Activated CD4-positive, alpha-beta T cell treated with anti-CD3 and anti-CD28 coated beads for 36 hours (primary cell): ENCODE measurements at regions not wholly inside any gene's neighbourhood (a gene's known extent, or its start where the extent isn't known, plus 50 kb on each side); places are given as distances from the start of the nearest gene placed in this dataset.
A peak's percentile ranks its signal among the peaks of the same experiment; 100 is the strongest.

Experiments used
- ATAC-seq: fragments of 200-7000 bp; cut with Tn5 transposase; one replicate; pipeline ENCODE4 v1.10.0; 2021; ENCODE audit warnings: mild to moderate bottlenecking, moderate library complexity
- CTCF ChIA-PET: fragments of 350-600 bp; sonication (Branson Sonifier 250); formaldehyde crosslinking; loops from one replicate; lab custom pipeline; 2021; ENCODE audit warnings: antibody characterized with exemption; lab: Charles Lee
- POLR2A ChIA-PET: fragments of 350-600 bp; sonication (Branson Sonifier 250); formaldehyde crosslinking; loops from one replicate; lab custom pipeline; 2021; ENCODE audit warnings: antibody characterized with exemption, inconsistent platforms; lab: Charles Lee
- DNase-seq: peaks from one replicate; pipeline ENCODE4 v3.0.0-alpha.2; 2020
- H3K27ac Mint-ChIP-seq: one replicate; pipeline ENCODE4 v1.8.0; 2021; ENCODE audit warnings: mixed read lengths
- H3K27me3 Mint-ChIP-seq: one replicate; pipeline ENCODE4 v1.8.0; 2021; ENCODE audit warnings: mixed read lengths
- H3K36me3 Mint-ChIP-seq: one replicate; pipeline ENCODE4 v1.8.0; 2021; ENCODE audit warnings: low read depth, mixed read lengths
- H3K4me1 Mint-ChIP-seq: one replicate; pipeline ENCODE4 v1.8.0; 2021; ENCODE audit warnings: mixed read lengths
- H3K4me3 Mint-ChIP-seq: one replicate; pipeline ENCODE4 v1.8.0; 2021; ENCODE audit warnings: mild to moderate bottlenecking, moderate library complexity, mixed read lengths
- H3K9me3 Mint-ChIP-seq: one replicate; pipeline ENCODE4 v1.8.0; 2021; ENCODE audit warnings: low read depth, mixed read lengths
- intact Hi-C, 2 experiments: fragments of 100-400 bp; cut with DNase I in 1 of 2; cut with micrococcal nuclease in 1 of 2; formaldehyde crosslinking; loops; one replicate each; pipeline versions ENCODE4 v1.14.2 to v1.15.1; 2022 to 2024; cut with DNase I, micrococcal nuclease

DNA sequence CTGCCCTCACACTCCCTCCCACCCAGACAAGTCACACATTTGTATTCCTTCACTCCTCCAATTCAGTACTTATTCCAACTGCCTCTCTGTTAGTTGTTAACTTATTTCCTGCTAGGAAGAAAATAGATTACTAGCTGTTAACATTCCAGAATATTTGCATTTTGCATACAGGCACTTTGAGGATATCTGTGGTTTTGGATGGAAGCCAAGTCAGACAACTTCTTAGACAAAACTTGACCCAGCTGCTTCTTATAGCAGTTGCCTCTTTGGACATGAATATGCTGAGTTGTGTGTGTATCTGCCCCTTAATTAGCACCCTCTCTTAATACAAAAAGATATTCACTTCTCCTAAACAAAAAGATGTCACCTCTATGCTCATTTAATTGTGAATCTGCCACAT is 1280.6 kb upstream of the ACO1 start:
- Mint-ChIP-seq H3K27me3 (peaks cover 3% of the 10 kb centered on the region), H3K4me3 (no peak overlapping the region), H3K9me3 (no peaks in the 10 kb centered on the region), H3K36me3 (no peaks in the 10 kb centered on the region), H3K4me1 (no peaks in the 10 kb centered on the region), H3K27ac (no peak overlapping the region)
- intact Hi-C loops: no loop called here
- no peak for DNase-seq
- ChIA-PET CTCF (no interaction called here), POLR2A (no interaction called here)
- no peak for ATAC-seq

DNA sequence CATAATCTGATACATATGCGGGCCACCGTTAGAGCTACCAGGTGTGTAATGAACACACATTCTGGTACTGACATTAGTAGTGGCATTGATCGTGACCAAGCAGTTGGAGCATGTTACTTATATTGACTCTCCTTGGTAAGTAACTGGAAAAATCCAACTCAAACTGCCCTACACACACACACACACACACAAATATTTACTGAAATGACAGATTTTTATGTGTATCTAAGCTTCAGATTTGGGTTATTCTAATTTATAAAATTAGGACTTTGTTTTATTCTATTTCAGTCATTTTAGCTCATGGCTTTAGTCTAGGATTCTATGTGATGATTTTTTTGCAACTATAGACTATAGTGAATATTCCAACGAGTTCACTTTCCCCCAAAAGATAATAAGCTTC is 1280.2 kb upstream of the ACO1 start:
- DNase-seq (no peak), ATAC-seq (no peak)
- H3K9me3 Mint-ChIP-seq: no peaks in the 10 kb centered on the region
- H3K27me3 Mint-ChIP-seq: peaks cover 3% of the 10 kb centered on the region
- POLR2A ChIA-PET: no interaction called here
- no peaks in the 10 kb centered on the region for H3K36me3 Mint-ChIP-seq
- no peak overlapping the region for H3K27ac Mint-ChIP-seq
- intact Hi-C loops: no loop called here
- CTCF ChIA-PET: no interaction called here
- H3K4me1 Mint-ChIP-seq: no peaks in the 10 kb centered on the region
- H3K4me3 Mint-ChIP-seq: no peak overlapping the region

DNA sequence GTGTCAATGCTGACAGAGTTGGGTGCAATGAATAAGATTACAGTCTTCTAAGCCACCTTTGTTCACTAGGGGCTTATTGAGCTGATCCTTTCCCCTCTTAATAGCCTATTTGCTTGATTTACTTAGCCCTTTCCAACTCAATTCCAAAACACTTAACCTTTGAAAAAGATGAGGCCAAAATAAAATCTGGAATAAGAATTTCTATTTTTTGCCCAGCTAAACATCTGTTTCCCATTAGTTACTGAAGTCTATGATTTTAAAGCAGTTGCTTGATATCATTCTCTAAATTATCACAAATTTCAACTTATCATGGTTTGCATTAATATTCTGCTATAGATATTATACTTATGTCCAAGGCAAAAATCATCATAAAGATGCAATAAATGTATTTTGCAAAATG is 1272.0 kb upstream of the ACO1 start:
- H3K27ac Mint-ChIP-seq: no peak overlapping the region
- ChIA-PET POLR2A (no interaction called here), CTCF (no interaction called here)
- no peak for DNase-seq
- no peaks in the 10 kb centered on the region for H3K9me3 Mint-ChIP-seq
- intact Hi-C loops: no loop called here
- no peaks in the 10 kb centered on the region for H3K4me1 Mint-ChIP-seq
- no peak for ATAC-seq
- H3K4me3 Mint-ChIP-seq: no peak overlapping the region
- peaks cover 2% of the 10 kb centered on the region for H3K27me3 Mint-ChIP-seq
- H3K36me3 Mint-ChIP-seq: no peaks in the 10 kb centered on the region

DNA sequence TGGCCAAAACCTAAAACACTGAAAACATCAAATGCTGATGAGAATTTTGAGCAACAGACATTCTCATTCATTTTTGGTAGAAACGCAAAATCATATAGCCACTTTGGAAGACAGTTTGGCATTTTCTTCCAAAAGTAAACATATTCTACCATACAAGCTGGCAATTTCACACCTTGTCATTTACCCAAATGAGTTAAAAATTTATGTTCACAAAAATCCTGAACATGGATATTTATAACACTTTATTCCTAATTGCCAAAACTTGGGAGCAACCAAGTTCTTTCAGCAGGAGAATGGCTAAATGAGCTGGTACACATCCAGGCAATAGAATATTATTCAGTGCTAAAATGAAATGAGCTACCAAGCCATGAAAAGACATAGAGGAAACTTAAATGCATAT is 1270.1 kb upstream of the ACO1 start:
- ChIA-PET CTCF (no interaction called here), POLR2A (no interaction called here)
- Mint-ChIP-seq H3K9me3 (no peaks in the 10 kb centered on the region), H3K4me1 (no peaks in the 10 kb centered on the region), H3K27ac (no peak overlapping the region), H3K4me3 (no peak overlapping the region), H3K36me3 (no peaks in the 10 kb centered on the region), H3K27me3 (peaks cover 2% of the 10 kb centered on the region)
- DNase-seq (no peak), ATAC-seq (no peak)
- intact Hi-C loops: no loop called here

DNA sequence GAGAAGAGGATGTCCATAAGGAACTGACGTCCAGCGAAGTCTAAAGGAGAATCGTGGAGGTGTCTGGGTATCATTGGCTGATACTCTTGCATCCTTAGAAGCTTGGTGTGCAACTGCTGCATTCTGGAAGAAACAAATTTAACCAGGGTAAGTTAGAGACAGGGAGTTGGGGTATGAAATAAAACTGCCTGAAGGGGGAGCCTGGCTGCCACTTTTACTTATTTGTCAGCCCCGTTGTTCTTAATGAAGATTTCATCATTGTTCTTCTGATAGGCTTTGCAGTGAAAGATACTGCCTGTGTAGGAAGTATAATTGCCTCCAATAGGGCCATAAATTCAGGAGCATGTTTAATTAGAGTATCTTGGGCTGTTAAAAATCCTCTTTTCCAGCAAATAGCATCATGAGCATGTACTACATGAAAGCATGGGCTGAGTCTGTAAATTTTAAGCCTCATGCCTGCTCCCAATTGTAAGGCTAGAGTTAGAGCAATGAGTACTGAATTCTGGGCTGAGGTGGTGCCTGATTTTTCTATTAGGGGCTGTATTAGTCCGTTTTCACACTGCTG is 1264.5 kb upstream of the ACO1 start:
- no peaks in the 10 kb centered on the region for H3K36me3 Mint-ChIP-seq
- H3K27me3 Mint-ChIP-seq: no peaks in the 10 kb centered on the region
- no peak overlapping the region for H3K4me3 Mint-ChIP-seq
- intact Hi-C loops: loop anchor here (1.0 to 5.0 kb wide), 3 partner anchors 182 to 1131 kb away; no protein-coding TSS in a partner anchor
- peaks cover 7% of the 10 kb centered on the region for H3K4me1 Mint-ChIP-seq
- no peak overlapping the region for H3K27ac Mint-ChIP-seq
- POLR2A ChIA-PET: no interaction called here
- CTCF ChIA-PET: interaction anchor here (0.8 to 1.0 kb wide), 3 partner anchors 10 to 1231 kb away, joined by 3 read pairs; no protein-coding TSS in a partner anchor
- DNase-seq (peak; percentile 46), ATAC-seq (peak; percentile 53)
- peaks cover 11% of the 10 kb centered on the region for H3K9me3 Mint-ChIP-seq

DNA sequence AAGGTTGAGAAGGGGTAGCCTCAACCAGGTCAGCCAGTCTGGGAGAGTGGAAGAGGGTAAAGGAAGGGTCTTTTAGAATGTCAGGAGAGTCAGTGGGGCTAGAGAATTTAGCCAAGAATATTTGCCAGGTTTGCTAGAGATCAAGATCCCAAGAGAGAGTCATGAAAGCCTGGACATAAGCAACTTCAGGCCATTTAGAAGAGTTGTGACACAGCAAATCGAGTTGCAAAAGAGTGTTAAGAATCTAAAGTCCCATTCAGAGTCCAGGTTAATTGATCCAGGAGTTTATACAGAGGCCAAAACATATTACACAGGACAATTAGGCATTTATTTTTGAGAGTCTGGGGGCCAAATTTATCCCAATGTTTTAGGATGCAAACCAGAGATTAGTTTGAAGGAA is 1260.1 kb upstream of the ACO1 start:
- intact Hi-C loops: loop anchor here in 1 of 2 experiments (5.0 kb wide), 1 partner anchor 178 kb away; no protein-coding TSS in a partner anchor
- no peak for ATAC-seq
- Mint-ChIP-seq H3K36me3 (no peaks in the 10 kb centered on the region), H3K27ac (no peak overlapping the region), H3K4me1 (peaks cover 7% of the 10 kb centered on the region), H3K9me3 (peaks cover 11% of the 10 kb centered on the region), H3K4me3 (no peak overlapping the region), H3K27me3 (no peaks in the 10 kb centered on the region)
- no peak for DNase-seq
- POLR2A ChIA-PET: no interaction called here
- CTCF ChIA-PET: no interaction called here

DNA sequence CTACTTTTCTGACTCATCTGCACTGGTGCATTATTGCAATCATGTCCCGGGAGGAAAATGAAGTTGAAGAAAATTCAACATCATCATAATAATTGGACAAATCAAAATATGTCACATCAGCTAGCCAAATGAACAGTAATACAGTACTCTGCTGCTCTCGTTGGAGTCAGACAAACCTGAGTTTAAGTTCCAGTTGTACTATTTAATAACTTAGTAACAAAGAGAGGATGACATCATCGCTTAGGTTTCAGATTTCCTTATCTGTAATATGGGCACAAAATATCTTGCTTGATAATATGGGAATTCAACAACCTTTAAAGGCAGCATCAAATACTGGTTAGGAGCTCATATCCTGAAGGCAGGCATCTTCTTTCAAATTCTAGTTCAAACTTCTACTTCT is 1248.9 kb upstream of the ACO1 start:
- no peaks in the 10 kb centered on the region for H3K36me3 Mint-ChIP-seq
- no peaks in the 10 kb centered on the region for H3K27me3 Mint-ChIP-seq
- ChIA-PET POLR2A (no interaction called here), CTCF (interaction anchor here (1.1 kb wide), 1 partner anchor 13 kb away, joined by 3 read pairs; no protein-coding TSS in a partner anchor)
- no peak for ATAC-seq
- H3K9me3 Mint-ChIP-seq: no peaks in the 10 kb centered on the region
- H3K27ac Mint-ChIP-seq: no peak overlapping the region
- no peak overlapping the region for H3K4me3 Mint-ChIP-seq
- intact Hi-C loops: no loop called here
- DNase-seq: no peak
- H3K4me1 Mint-ChIP-seq: peaks cover 6% of the 10 kb centered on the region

DNA sequence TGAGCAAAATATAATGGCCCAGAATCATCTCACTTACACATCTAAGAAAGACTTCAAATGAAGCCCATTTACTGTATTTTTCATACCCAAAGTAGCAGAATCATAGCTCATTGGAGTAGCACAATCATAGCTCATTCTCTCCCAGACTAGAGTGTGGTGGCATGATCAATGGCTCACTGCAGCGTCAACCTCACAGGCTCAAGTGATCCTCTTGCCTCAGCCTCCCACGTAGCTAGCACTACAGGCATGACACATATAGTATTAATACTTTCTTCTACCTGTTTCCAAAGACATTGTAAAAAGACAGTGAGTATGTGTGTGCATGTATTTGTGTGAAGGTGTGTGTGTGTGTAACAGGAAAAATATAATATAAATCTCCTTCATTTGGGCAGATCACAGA is 1247.9 kb upstream of the ACO1 start:
- intact Hi-C loops: no loop called here
- no peak overlapping the region for H3K4me3 Mint-ChIP-seq
- H3K27me3 Mint-ChIP-seq: no peaks in the 10 kb centered on the region
- peaks cover 6% of the 10 kb centered on the region for H3K4me1 Mint-ChIP-seq
- H3K9me3 Mint-ChIP-seq: no peaks in the 10 kb centered on the region
- H3K36me3 Mint-ChIP-seq: no peaks in the 10 kb centered on the region
- ATAC-seq (no peak), DNase-seq (no peak)
- POLR2A ChIA-PET: no interaction called here
- H3K27ac Mint-ChIP-seq: no peak overlapping the region
- CTCF ChIA-PET: no interaction called here

DNA sequence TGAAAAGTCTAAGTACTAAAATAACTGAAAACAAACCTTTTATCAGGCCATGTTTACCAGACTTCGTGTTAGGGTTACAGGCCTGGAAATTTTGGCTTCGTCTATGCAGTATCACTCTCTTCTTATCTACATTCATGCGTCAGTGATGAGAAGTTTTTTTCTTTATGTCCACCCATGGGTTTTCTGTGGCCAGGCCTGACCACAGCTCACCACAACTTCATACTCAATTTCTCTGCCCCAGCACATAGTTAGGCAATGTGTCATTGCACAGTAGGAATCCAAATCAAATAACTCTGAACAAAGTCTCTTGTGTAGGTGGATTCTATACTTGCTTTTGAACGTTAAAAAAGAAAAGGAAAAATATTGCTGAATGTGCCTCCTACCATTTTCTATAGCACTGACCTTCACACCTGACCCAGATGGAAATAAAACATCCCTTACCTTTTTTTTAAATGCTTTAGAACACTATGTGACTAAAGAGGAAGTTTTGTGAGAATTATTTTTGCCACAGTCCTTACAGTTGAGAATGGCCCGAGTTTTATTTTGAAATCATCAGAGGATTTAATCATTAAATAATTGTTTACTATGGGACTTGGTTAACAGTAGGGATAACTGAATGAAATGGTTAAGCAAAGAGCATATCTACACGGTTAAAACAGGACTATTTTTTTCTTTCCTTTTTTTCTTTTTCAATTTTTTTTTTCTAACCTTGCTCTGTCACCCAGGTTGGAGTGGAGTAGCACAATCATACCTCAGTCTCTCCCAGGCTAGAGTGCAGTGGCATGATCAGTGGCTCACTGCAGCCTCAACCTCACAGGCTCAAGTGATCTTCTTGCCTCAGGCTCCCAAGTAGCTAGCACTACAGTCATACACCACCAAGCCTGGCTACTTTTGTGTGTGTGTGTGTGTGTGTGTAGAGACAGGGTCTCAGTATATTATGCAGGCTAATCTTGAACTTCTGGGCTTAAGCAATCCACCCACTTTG is 1247.0 kb upstream of the ACO1 start:
- ATAC-seq: no peak
- DNase-seq: no peak
- ChIA-PET POLR2A (no interaction called here), CTCF (no interaction called here)
- intact Hi-C loops: no loop called here
- H3K36me3 Mint-ChIP-seq: no peaks in the 10 kb centered on the region
- H3K4me1 Mint-ChIP-seq: peaks cover 6% of the 10 kb centered on the region
- H3K9me3 Mint-ChIP-seq: no peaks in the 10 kb centered on the region
- no peak overlapping the region for H3K27ac Mint-ChIP-seq
- no peaks in the 10 kb centered on the region for H3K27me3 Mint-ChIP-seq
- H3K4me3 Mint-ChIP-seq: no peak overlapping the region

DNA sequence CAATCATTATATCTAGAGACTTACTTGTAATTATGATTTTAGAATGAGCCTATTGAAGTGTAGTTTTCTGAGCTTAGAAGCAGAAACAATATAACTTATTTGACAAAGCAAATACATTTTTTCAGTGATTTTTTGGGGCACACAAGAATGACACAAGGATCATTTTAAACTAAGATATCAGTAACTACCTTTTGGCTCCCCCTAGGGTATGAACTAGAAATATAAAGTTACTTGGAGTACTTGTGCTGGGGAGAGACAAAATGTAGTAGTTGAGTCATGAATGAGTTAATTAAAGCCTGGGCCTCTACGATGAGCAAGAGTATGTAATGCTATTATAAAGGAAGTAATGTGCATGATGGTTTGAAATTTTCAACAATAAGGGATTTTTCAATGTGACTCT is 1244.1 kb upstream of the ACO1 start:
- CTCF ChIA-PET: interaction anchor here (1.0 kb wide), 2 partner anchors 10 to 22 kb away, joined by 3 read pairs; no protein-coding TSS in a partner anchor

DNA sequence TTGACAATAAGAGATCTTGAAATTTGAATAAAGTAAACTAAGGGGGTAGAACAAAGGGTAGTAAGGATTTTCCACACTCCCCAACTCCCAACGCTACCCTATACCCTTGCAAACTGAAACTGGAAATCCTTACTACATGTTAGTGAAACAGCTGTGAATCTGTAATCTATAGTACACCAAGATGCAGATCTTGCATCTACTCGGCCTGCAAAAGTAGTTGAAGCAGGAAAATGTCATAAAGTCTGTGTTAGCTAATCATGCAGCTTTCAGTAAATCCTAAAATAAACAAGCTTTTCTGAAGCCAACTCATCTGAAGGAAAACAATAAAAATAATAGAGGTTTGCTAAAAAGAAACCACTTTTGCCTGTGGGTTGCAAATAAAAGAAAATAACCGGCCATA is 1242.0 kb upstream of the ACO1 start:
- intact Hi-C loops: no loop called here
- ChIA-PET CTCF (no interaction called here), POLR2A (no interaction called here)
- DNase-seq (no peak), ATAC-seq (no peak)
- no peaks in the 10 kb centered on the region for H3K9me3 Mint-ChIP-seq
- H3K4me1 Mint-ChIP-seq: no peaks in the 10 kb centered on the region
- H3K27me3 Mint-ChIP-seq: no peaks in the 10 kb centered on the region
- no peak overlapping the region for H3K27ac Mint-ChIP-seq
- no peak overlapping the region for H3K4me3 Mint-ChIP-seq
- H3K36me3 Mint-ChIP-seq: no peaks in the 10 kb centered on the region

More for the DNA sequence above, 1244.1 kb upstream of the ACO1 start:
- DNase-seq: no peak
- intact Hi-C loops: no loop called here
- ATAC-seq: peak; percentile 79
- POLR2A ChIA-PET: no interaction called here
- Mint-ChIP-seq H3K9me3 (no peaks in the 10 kb centered on the region), H3K4me1 (no peaks in the 10 kb centered on the region), H3K27ac (no peak overlapping the region), H3K36me3 (no peaks in the 10 kb centered on the region), H3K4me3 (no peak overlapping the region), H3K27me3 (no peaks in the 10 kb centered on the region)

DNA sequence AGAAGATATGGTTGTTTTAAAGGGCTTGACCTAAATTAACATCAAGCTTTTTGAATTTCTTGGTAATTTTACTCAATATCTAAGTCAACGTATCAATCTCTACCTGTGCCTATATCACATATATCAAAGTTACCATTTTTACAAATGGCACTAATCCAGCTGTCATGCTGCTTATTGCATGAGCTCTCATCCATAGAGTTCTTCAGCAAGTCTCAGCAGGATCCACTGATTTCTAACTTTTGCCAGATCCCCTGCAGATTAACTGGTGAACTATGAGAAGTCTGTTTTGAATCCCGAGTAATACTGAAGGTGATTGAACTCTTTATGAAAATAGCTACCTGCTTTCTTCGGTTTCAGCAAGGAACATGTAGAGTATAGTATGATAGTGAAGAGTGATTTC is 1239.8 kb upstream of the ACO1 start:
- DNase-seq: no peak
- Mint-ChIP-seq H3K36me3 (no peaks in the 10 kb centered on the region), H3K4me3 (no peak overlapping the region), H3K27me3 (no peaks in the 10 kb centered on the region), H3K9me3 (no peaks in the 10 kb centered on the region), H3K4me1 (no peaks in the 10 kb centered on the region), H3K27ac (no peak overlapping the region)
- CTCF ChIA-PET: no interaction called here
- POLR2A ChIA-PET: no interaction called here
- intact Hi-C loops: no loop called here
- no peak for ATAC-seq
